WTC11 (cell line): ENCODE measurements at regions not wholly inside any gene's neighbourhood (a gene's known extent, or its start where the extent isn't known, plus 50 kb on each side); places are given as distances from the start of the nearest gene placed in this dataset.

ENCODE experiments used
- ATAC-seq: fragments of 200-7000 bp; cut with Tn5 transposase; 2 replicates; pipeline ENCODE4 v1.10.0; 2021; ENCODE audit warnings: mild to moderate bottlenecking, moderate library complexity
- CTCF ChIA-PET: fragments of 300-600 bp; sonication (Branson Sonifier 250); formaldehyde crosslinking; loops from one replicate; lab custom pipeline; 2021; ENCODE audit warnings: antibody characterized with exemption; lab: Charles Lee
- POLR2A ChIA-PET: fragments of 350-600 bp; sonication (Branson Sonifier 250); formaldehyde crosslinking; loops from one replicate; lab custom pipeline; 2021; ENCODE audit warnings: antibody characterized with exemption; lab: Charles Lee
- DNase-seq: peaks from one replicate; pipeline ENCODE4 v3.0.0; 2021; ENCODE audit warnings: low spot score
- H3K27ac Mint-ChIP-seq: 2 replicates; pipeline ENCODE4 v1.8.0; 2021; ENCODE audit warnings: mixed read lengths
- H3K27me3 Mint-ChIP-seq: 2 replicates; pipeline ENCODE4 v1.8.0; 2021; ENCODE audit warnings: low read depth, mild to moderate bottlenecking, moderate library complexity, mixed read lengths
- H3K36me3 Mint-ChIP-seq: 2 replicates; pipeline ENCODE4 v1.8.0; 2021; ENCODE audit warnings: mixed read lengths
- H3K4me1 Mint-ChIP-seq: 2 replicates; pipeline ENCODE4 v1.8.0; 2022; ENCODE audit warnings: mixed read lengths
- H3K4me3 Mint-ChIP-seq: 2 replicates; pipeline ENCODE4 v1.8.0; 2021; ENCODE audit warnings: mild to moderate bottlenecking, moderate library complexity, mixed read lengths
- H3K9me3 Mint-ChIP-seq: 2 replicates; pipeline ENCODE4 v1.8.0; 2021; ENCODE audit warnings: mixed read lengths
- CTCF ChIP-seq: fragments of 200-600 bp; IDR thresholded peaks from 2 replicates; pipeline ENCODE4 v1.8.0; 2022; ENCODE audit warnings: antibody characterized with exemption
- E2F5 ChIP-seq: sonication (generic); formaldehyde crosslinking; IDR thresholded peaks from 2 replicates; pipeline ENCODE4 v1.8.1; 2022; ENCODE audit warnings: mild to moderate bottlenecking, moderate library complexity, missing genetic modification reagents
- ETV6 ChIP-seq: sonication (generic); formaldehyde crosslinking; IDR thresholded peaks from 2 replicates; pipeline ENCODE4 v1.8.1; 2022; ENCODE audit warnings: mild to moderate bottlenecking, missing genetic modification reagents
- FOXJ3 ChIP-seq: sonication (generic); formaldehyde crosslinking; IDR thresholded peaks from 2 replicates; pipeline ENCODE4 v1.9.0; 2021; ENCODE audit warnings: missing genetic modification reagents, mild to moderate bottlenecking, borderline replicate concordance
- FOXK1 ChIP-seq: sonication (generic); formaldehyde crosslinking; IDR thresholded peaks from 2 replicates; pipeline ENCODE4 v1.8.0; 2022; ENCODE audit warnings: mild to moderate bottlenecking, moderate library complexity, missing genetic modification reagents
- FOXP1 ChIP-seq: sonication (generic); formaldehyde crosslinking; IDR thresholded peaks from 2 replicates; pipeline ENCODE4 v1.8.0; 2022; ENCODE audit warnings: missing genetic modification reagents, mild to moderate bottlenecking, moderate library complexity, borderline replicate concordance
- GABPB1 ChIP-seq: sonication (generic); formaldehyde crosslinking; IDR thresholded peaks from 2 replicates; pipeline ENCODE4 v1.8.1; 2023; ENCODE audit warnings: mild to moderate bottlenecking, missing genetic modification reagents
- GRHL2 ChIP-seq: fragments of 250-450 bp; sonication (Bioruptor Pico); IDR thresholded peaks from 2 replicates; pipeline ENCODE4 v1.8.0; 2022; ENCODE audit warnings: mild to moderate bottlenecking, moderate library complexity; ENCODE audit not compliant: insufficient replicate concordance, severe bottlenecking
- GTF2I ChIP-seq: fragments of 250-450 bp; sonication (Bioruptor Pico); conservative IDR thresholded peaks from 2 replicates; pipeline ENCODE4 v1.4.0; 2021; ENCODE audit warnings: mild to moderate bottlenecking
- KAT7 ChIP-seq: sonication (generic); formaldehyde crosslinking; IDR thresholded peaks from 2 replicates; pipeline ENCODE4 v1.8.1; 2023; ENCODE audit warnings: missing genetic modification reagents, mild to moderate bottlenecking, borderline replicate concordance
- MAX ChIP-seq: sonication (generic); formaldehyde crosslinking; IDR thresholded peaks from 2 replicates; pipeline ENCODE4 v1.8.0; 2022; ENCODE audit warnings: mild to moderate bottlenecking, missing genetic modification reagents
- MYBL2 ChIP-seq: sonication (generic); formaldehyde crosslinking; IDR thresholded peaks from 2 replicates; pipeline ENCODE4 v1.8.1; 2023; ENCODE audit warnings: mild to moderate bottlenecking, moderate library complexity, missing genetic modification reagents
- PRDM15 ChIP-seq: sonication (generic); formaldehyde crosslinking; IDR thresholded peaks from 2 replicates; pipeline ENCODE4 v1.8.0; 2022; ENCODE audit warnings: missing genetic modification reagents
- ZNF138 ChIP-seq: sonication (generic); formaldehyde crosslinking; conservative IDR thresholded peaks from 2 replicates; pipeline ENCODE4 v1.8.1; 2022; ENCODE audit warnings: mild to moderate bottlenecking, moderate library complexity, missing genetic modification reagents
- ZNF263 ChIP-seq: sonication (generic); formaldehyde crosslinking; IDR thresholded peaks from 2 replicates; pipeline ENCODE4 v1.8.1; 2022; ENCODE audit warnings: low read depth, mild to moderate bottlenecking, moderate library complexity, missing genetic modification reagents
- ZNF671 ChIP-seq: fragments of 250-450 bp; sonication (Bioruptor Pico); IDR thresholded peaks from 2 replicates; pipeline ENCODE4 v1.8.0; 2021; ENCODE audit warnings: mild to moderate bottlenecking
- ZSCAN18 ChIP-seq: fragments of 250-450 bp; sonication (Bioruptor Pico); IDR thresholded peaks from 2 replicates; pipeline ENCODE4 v2.1.2; 2022; ENCODE audit warnings: mild to moderate bottlenecking, moderate library complexity

GRCh38 chr18:79587779-79588635 lies 91.6 kb upstream of the CTDP1 start:
- Mint-ChIP-seq H3K27ac (no peak overlapping the region), H3K4me3 (no peak overlapping the region), H3K36me3 (no peaks in the 10 kb centered on the region), H3K27me3 (peaks cover 6% of the 10 kb centered on the region), H3K9me3 (peaks cover 5% of the 10 kb centered on the region), H3K4me1 (peaks cover 14% of the 10 kb centered on the region)
- DNase-seq (no peak), ATAC-seq (no peak)
- TF ChIP-seq GTF2I (CRISPR knock-in tag): no peak
- no peak for TF ChIP-seq E2F5 (CRISPR knock-in tag)
- no peak for TF ChIP-seq GABPB1 (CRISPR knock-in tag)
- no peak for TF ChIP-seq ZNF138
- no peak for TF ChIP-seq ETV6 (CRISPR knock-in tag)
- TF ChIP-seq GRHL2 (CRISPR knock-in tag): no peak
- TF ChIP-seq FOXK1 (CRISPR knock-in tag): no peak
- TF ChIP-seq ZNF263 (CRISPR knock-in tag): no peak
- TF ChIP-seq PRDM15 (CRISPR knock-in tag): no peak
- ChIA-PET CTCF (no interaction called here), POLR2A (interaction anchor here (0.5 kb wide), 1 partner anchor 24 kb away, joined by 3 read pairs; no protein-coding TSS in a partner anchor)

- peaks cover 6% of the 10 kb centered on the region for H3K27me3 Mint-ChIP-seq
- ATAC-seq (peak; percentile 68), DNase-seq (peak; percentile 47)
- no peak overlapping the region; the same call in 1 of the 2 replicates for H3K27ac Mint-ChIP-seq
- peaks cover 14% of the 10 kb centered on the region for H3K4me1 Mint-ChIP-seq
- CTCF ChIA-PET: interaction anchor here (0.5 to 0.6 kb wide), 2 partner anchors 39 to 55 kb away, joined by 3 to 5 read pairs; no protein-coding TSS in a partner anchor
- H3K36me3 Mint-ChIP-seq: no peaks in the 10 kb centered on the region
- TF ChIP-seq MAX (CRISPR knock-in tag): peak; percentile 41; the same call in 1 of the 2 replicates
- TF ChIP-seq ZSCAN18: no peak
- TF ChIP-seq ZNF671 (CRISPR knock-in tag): no peak
- no peak for TF ChIP-seq FOXK1 (CRISPR knock-in tag)
- TF ChIP-seq FOXJ3 (CRISPR knock-in tag): no peak
- TF ChIP-seq FOXP1 (CRISPR knock-in tag): no peak
- TF ChIP-seq GABPB1 (CRISPR knock-in tag): peak; percentile 47; the same call in 1 of the 2 replicates
- no peak for TF ChIP-seq MYBL2 (CRISPR knock-in tag)
- no peak for TF ChIP-seq KAT7
- no peak for TF ChIP-seq CTCF
- POLR2A ChIA-PET: interaction anchor here (0.5 to 0.7 kb wide), 2 partner anchors 23 to 116 kb away, joined by 3 to 5 read pairs; no protein-coding TSS in a partner anchor
- no peak overlapping the region; the same call in 1 of the 2 replicates for H3K4me3 Mint-ChIP-seq
- peaks cover 9% of the 10 kb centered on the region for H3K9me3 Mint-ChIP-seq
Observed at GRCh38 chr18:79588636-79589481, 90.7 kb upstream of the CTDP1 start.
